Endothelial cell of umbilical vein (primary cell): ENCODE measurements at regions not wholly inside any gene's neighbourhood (a gene's known extent, or its start where the extent isn't known, plus 50 kb on each side); places are given as distances from the start of the nearest gene placed in this dataset.

Experiments
- EZH2 ChIP-seq: IDR thresholded peaks from 2 replicates; pipeline ENCODE4 v1.6.1; 2012; ENCODE audit warnings: borderline replicate concordance, low read depth, mild to moderate bottlenecking, moderate library complexity, low read length, inconsistent platforms; ENCODE audit not compliant: severe bottlenecking
- FOS ChIP-seq: IDR thresholded peaks from 2 replicates; pipeline ENCODE4 v1.6.1; 2011; ENCODE audit warnings: mild to moderate bottlenecking, low read length, moderate library complexity, borderline replicate concordance; ENCODE audit not compliant: insufficient read depth
- POLR2AphosphoS5 ChIP-seq: IDR thresholded peaks from 2 replicates; pipeline ENCODE4 v1.6.1; 2012; ENCODE audit warnings: low read depth, mild to moderate bottlenecking, control low read depth, low read length, moderate library complexity; ENCODE audit not compliant: insufficient read depth
- TF ChIP-seq, protein P1 (sequence below), 2 donors: IDR thresholded peaks; 1 replicate in 1 of 2; 2 replicates in 1 of 2; pipeline ENCODE4 v1.5.1; 2011; ENCODE audit warnings: low read length in 2 of 2, mild to moderate bottlenecking in 2 of 2, moderate library complexity in 2 of 2, control low read depth in 1 of 2, inconsistent platforms in 1 of 2, low read depth in 1 of 2; ENCODE audit not compliant: insufficient read depth in 1 of 2; ENCODE audit errors: extremely low read depth in 1 of 2

DNA sequence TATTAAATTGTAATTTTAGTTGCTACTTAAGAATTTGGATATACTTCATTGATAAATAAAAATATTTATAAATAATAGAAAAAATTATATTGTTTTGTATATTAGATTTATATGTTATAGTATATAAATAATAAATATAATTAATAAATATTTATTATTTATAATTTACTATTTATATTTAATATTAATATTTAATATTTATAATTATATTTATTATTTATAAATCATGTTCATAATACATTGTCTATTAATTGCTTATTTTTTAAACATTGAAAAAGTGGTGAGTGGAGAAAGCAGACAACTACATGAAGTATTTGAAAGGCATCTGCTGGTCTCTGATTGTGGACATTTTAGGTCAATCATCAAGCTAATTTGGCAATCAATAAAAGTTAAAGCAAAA, 464.5 kb downstream of the MMUT start:
- no peak for TF ChIP-seq EZH2
- TF ChIP-seq, protein P1, sequence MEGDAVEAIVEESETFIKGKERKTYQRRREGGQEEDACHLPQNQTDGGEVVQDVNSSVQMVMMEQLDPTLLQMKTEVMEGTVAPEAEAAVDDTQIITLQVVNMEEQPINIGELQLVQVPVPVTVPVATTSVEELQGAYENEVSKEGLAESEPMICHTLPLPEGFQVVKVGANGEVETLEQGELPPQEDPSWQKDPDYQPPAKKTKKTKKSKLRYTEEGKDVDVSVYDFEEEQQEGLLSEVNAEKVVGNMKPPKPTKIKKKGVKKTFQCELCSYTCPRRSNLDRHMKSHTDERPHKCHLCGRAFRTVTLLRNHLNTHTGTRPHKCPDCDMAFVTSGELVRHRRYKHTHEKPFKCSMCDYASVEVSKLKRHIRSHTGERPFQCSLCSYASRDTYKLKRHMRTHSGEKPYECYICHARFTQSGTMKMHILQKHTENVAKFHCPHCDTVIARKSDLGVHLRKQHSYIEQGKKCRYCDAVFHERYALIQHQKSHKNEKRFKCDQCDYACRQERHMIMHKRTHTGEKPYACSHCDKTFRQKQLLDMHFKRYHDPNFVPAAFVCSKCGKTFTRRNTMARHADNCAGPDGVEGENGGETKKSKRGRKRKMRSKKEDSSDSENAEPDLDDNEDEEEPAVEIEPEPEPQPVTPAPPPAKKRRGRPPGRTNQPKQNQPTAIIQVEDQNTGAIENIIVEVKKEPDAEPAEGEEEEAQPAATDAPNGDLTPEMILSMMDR (IDR thresholded peaks at IDR 0.05; ENCODE audit: extremely low read depth in 1 of 2, insufficient read depth in 1 of 2, low read depth in 1 of 2, low read length in 2 of 2), result no peak
- no peak for TF ChIP-seq FOS
- TF ChIP-seq POLR2AphosphoS5, result no peak
